GM23248 (cell line): ENCODE measurements at regions not wholly inside any gene's neighbourhood (a gene's known extent, or its start where the extent isn't known, plus 50 kb on each side); places are given as distances from the start of the nearest gene placed in this dataset.

ENCODE experiments used
- DNase-seq: peaks from one replicate; pipeline ENCODE4 v3.0.0-alpha.2; 2015
- H2AFZ ChIP-seq: fragments of 200-600 bp; sonication (generic); 2 replicates; pipeline ENCODE4 v1.6.1; 2016; ENCODE audit warnings: antibody characterized with exemption
- H3F3A ChIP-seq: fragments of 200-600 bp; sonication (generic); 2 replicates; pipeline ENCODE4 v1.6.1; 2016; ENCODE audit warnings: mild to moderate bottlenecking, antibody characterized with exemption, mixed run types; ENCODE audit not compliant: insufficient read depth
- H3K27ac ChIP-seq: fragments of 200-600 bp; sonication (generic); 2 replicates; pipeline ENCODE4 v1.5.1; 2016; ENCODE audit warnings: mild to moderate bottlenecking
- H3K27me3 ChIP-seq: fragments of 200-600 bp; sonication (generic); replicated peaks from 2 replicates; pipeline ENCODE4 v1.6.1; 2016; ENCODE audit warnings: mild to moderate bottlenecking; ENCODE audit not compliant: insufficient read depth
- H3K36me3 ChIP-seq: fragments of 200-600 bp; sonication (generic); 2 replicates; pipeline ENCODE4 v1.6.1; 2016; ENCODE audit warnings: low read depth, mild to moderate bottlenecking
- H3K4me1 ChIP-seq: fragments of 200-600 bp; sonication (generic); 2 replicates; pipeline ENCODE4 v1.6.1; 2016; ENCODE audit warnings: mild to moderate bottlenecking; ENCODE audit not compliant: insufficient read depth
- H3K4me2 ChIP-seq: fragments of 200-600 bp; sonication (generic); one replicate; pipeline ENCODE4 v1.6.1; 2016; ENCODE audit warnings: mild to moderate bottlenecking; ENCODE audit not compliant: unreplicated experiment
- H3K4me3 ChIP-seq: fragments of 200-600 bp; sonication (generic); 2 replicates; pipeline ENCODE4 v1.5.1; 2016; ENCODE audit warnings: mild to moderate bottlenecking
- H3K79me2 ChIP-seq: fragments of 200-600 bp; sonication (generic); 2 replicates; pipeline ENCODE4 v1.6.1; 2016; ENCODE audit warnings: mild to moderate bottlenecking; ENCODE audit not compliant: insufficient read depth
- H3K9ac ChIP-seq: fragments of 200-600 bp; sonication (generic); 2 replicates; pipeline ENCODE4 v1.6.1; 2016; ENCODE audit warnings: mild to moderate bottlenecking
- H3K9me2 ChIP-seq: fragments of 200-600 bp; sonication (generic); 2 replicates; pipeline ENCODE4 v1.6.1; 2016; ENCODE audit warnings: mixed run types, mild to moderate bottlenecking, moderate library complexity; ENCODE audit not compliant: insufficient read depth
- H3K9me3 ChIP-seq: fragments of 200-600 bp; sonication (generic); one replicate; pipeline ENCODE4 v1.6.1; 2017; ENCODE audit warnings: low read depth
- H4K20me1 ChIP-seq: fragments of 200-600 bp; sonication (generic); 2 replicates; pipeline ENCODE4 v1.6.0; 2016; ENCODE audit not compliant: insufficient read depth
- EZH2 ChIP-seq: fragments of 200-600 bp; sonication (generic); IDR thresholded peaks from 2 replicates; pipeline ENCODE4 v1.6.1; 2018; ENCODE audit warnings: antibody characterized with exemption, mild to moderate bottlenecking; ENCODE audit not compliant: insufficient read depth, poor library complexity, severe bottlenecking
- EZH2phosphoT487 ChIP-seq: fragments of 200-600 bp; sonication (generic); IDR thresholded peaks from 2 replicates; pipeline ENCODE4 v1.6.1; 2018; ENCODE audit warnings: antibody characterized with exemption, moderate library complexity, mild to moderate bottlenecking, low read depth; ENCODE audit not compliant: insufficient read depth
- WGBS, 2 experiments: methylation state at CpG; one replicate each; pipeline ENCODE4 v1.1.6; 2015 to 2017; ENCODE audit warnings: low lambda C conversion rate in 2 of 2, low coverage in 1 of 2; ENCODE audit errors: missing lambda C conversion rate in 2 of 2; 5-methylcytosine and 5-hydroxymethylcytosine counted together
- in situ Hi-C: fragments of 300-500 bp; cut with MboI; formaldehyde crosslinking; loops from 2 replicates; pipeline ENCODE4 v1.15.0; 2020

DNA sequence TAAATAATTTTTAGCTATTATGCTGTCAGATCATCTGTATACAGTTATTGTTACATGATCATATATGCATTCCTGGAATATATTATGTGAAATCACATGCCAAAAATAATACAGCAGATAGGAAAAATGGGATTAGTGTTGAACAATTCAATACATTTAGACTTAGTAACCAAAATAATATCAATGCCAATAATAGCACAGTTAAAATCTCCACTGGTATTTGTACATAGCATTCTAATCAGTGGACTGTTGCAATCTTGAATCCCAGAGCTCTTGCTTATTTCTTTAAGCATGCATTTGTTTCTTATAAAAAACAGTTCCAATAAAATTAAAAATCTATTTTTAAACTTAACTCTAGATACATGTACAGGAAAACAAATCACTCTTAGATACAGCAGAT, 2772.2 kb downstream of the PCDH9 start:
- no peak for DNase-seq
- Histone ChIP-seq H3K4me1 (no peaks in the 10 kb centered on the region), H3K4me2 (no peak overlapping the region), H3K4me3 (no peak overlapping the region), H3K27me3 (no peaks in the 10 kb centered on the region), H3K9me3 (no peaks in the 10 kb centered on the region), H4K20me1 (no peaks in the 10 kb centered on the region), H3K27ac (no peak overlapping the region), H3K9ac (no peak overlapping the region), H3K9me2 (no peaks in the 10 kb centered on the region), H2AFZ (no peak overlapping the region), H3K79me2 (no peaks in the 10 kb centered on the region), H3F3A (no peaks in the 10 kb centered on the region), H3K36me3 (no peaks in the 10 kb centered on the region)
- in situ Hi-C loops: loop anchor here (25.0 kb wide), 1 partner anchor 1179 kb away; no protein-coding TSS in a partner anchor
- TF ChIP-seq EZH2: no peak

DNA sequence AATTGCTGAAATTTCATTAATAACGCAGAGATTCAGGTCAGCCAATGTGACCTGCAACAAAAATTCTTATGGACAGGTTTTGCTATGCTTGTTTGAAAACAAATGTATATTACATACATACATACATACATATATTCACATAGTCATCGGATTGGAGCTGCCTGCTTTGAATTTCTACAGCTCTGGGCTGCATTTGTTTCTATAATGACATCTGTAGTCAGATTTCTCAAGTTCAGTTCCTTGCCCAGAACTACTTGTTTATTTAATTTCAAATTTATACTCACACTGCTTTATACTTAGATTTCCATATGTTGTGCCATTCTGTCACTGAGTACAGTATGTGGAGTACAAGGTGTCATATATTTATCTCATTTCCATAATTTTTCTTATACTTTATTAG, 2775.0 kb downstream of the PCDH9 start:
- no peaks in the 10 kb centered on the region for H3F3A ChIP-seq
- H3K79me2 ChIP-seq: no peaks in the 10 kb centered on the region
- no peak overlapping the region for H2AFZ ChIP-seq
- H3K4me2 ChIP-seq: no peak overlapping the region
- DNase-seq: no peak
- TF ChIP-seq EZH2phosphoT487 (no peak), EZH2 (no peak)
- H3K27me3 ChIP-seq: no peaks in the 10 kb centered on the region
- WGBS, 2 experiments: 8 to 11% methylated on average over 2 of the region's 2 CpGs
- H3K36me3 ChIP-seq: no peaks in the 10 kb centered on the region
- H3K9me2 ChIP-seq: no peaks in the 10 kb centered on the region
- in situ Hi-C loops: loop anchor here (25.0 kb wide), 1 partner anchor 1182 kb away; no protein-coding TSS in a partner anchor
- no peaks in the 10 kb centered on the region for H4K20me1 ChIP-seq
- no peak overlapping the region for H3K27ac ChIP-seq
- H3K9me3 ChIP-seq: no peaks in the 10 kb centered on the region
- no peak overlapping the region for H3K9ac ChIP-seq
- no peaks in the 10 kb centered on the region for H3K4me1 ChIP-seq
- no peak overlapping the region for H3K4me3 ChIP-seq

DNA sequence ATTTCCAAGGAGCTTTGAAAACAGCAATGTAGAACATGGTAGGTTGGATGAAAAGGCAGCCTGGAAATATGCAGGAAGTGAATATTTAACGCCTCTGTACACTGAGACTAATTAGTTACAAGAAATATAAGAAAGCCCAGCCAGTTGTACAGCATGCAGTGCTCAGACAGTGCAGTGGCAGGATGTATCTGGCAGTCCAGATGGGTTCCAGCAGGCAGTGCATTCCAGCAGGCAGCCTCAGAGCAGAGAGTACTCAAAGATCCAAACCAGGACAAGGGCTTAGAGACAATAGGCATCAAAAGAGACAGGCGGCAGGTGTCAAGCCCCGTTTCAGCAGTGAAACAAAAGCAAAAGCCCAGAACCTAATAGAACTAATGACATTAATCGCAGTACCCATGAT, 2776.3 kb downstream of the PCDH9 start:
- no peaks in the 10 kb centered on the region for H3K9me3 ChIP-seq
- in situ Hi-C loops: loop anchor here (25.0 kb wide), 1 partner anchor 1183 kb away; no protein-coding TSS in a partner anchor
- H3K79me2 ChIP-seq: no peaks in the 10 kb centered on the region
- no peaks in the 10 kb centered on the region for H3K27me3 ChIP-seq
- no peaks in the 10 kb centered on the region for H3K4me1 ChIP-seq
- no peaks in the 10 kb centered on the region for H3K36me3 ChIP-seq
- H3K9me2 ChIP-seq: no peaks in the 10 kb centered on the region
- H3K4me2 ChIP-seq: no peak overlapping the region
- WGBS, 2 experiments: 15 to 18% methylated on average over 4 of the region's 4 CpGs
- DNase-seq: no peak
- H3K4me3 ChIP-seq: no peak overlapping the region
- no peak overlapping the region for H3K27ac ChIP-seq
- H3F3A ChIP-seq: no peaks in the 10 kb centered on the region
- no peak overlapping the region for H2AFZ ChIP-seq
- no peak overlapping the region for H3K9ac ChIP-seq
- TF ChIP-seq EZH2phosphoT487 (no peak), EZH2 (no peak)
- H4K20me1 ChIP-seq: no peaks in the 10 kb centered on the region

DNA sequence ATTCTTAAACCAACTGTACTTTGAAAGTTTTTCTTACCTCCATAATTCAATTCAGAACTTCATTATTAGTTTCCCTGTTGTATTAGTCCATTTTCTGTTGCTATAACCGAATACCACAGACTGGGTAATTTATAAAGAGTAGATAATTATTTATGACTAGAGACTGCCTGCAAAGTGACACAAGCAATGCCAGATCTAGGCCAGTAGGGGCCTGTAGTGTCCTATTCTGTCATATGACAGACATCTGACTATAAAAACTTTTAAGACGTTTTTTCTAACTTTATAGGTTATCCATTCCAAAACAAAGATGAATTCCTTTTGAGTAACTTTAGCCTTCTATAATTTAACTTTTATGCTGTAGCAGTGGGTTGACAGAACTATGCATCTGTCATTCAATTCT, 2783.8 kb downstream of the PCDH9 start:
- no peaks in the 10 kb centered on the region for H4K20me1 ChIP-seq
- no peaks in the 10 kb centered on the region for H3F3A ChIP-seq
- H3K36me3 ChIP-seq: no peaks in the 10 kb centered on the region
- no peak overlapping the region for H3K4me2 ChIP-seq
- no peak overlapping the region for H3K4me3 ChIP-seq
- H3K27me3 ChIP-seq: no peaks in the 10 kb centered on the region
- WGBS, 2 experiments: 9 to 17% methylated on average over 2 of the region's 2 CpGs
- DNase-seq: no peak
- H2AFZ ChIP-seq: no peak overlapping the region
- no peak overlapping the region for H3K27ac ChIP-seq
- no peaks in the 10 kb centered on the region for H3K79me2 ChIP-seq
- H3K9ac ChIP-seq: no peak overlapping the region
- in situ Hi-C loops: no loop called here
- H3K9me3 ChIP-seq: no peaks in the 10 kb centered on the region
- H3K9me2 ChIP-seq: no peaks in the 10 kb centered on the region
- TF ChIP-seq EZH2 (no peak), EZH2phosphoT487 (no peak)
- H3K4me1 ChIP-seq: no peaks in the 10 kb centered on the region

DNA sequence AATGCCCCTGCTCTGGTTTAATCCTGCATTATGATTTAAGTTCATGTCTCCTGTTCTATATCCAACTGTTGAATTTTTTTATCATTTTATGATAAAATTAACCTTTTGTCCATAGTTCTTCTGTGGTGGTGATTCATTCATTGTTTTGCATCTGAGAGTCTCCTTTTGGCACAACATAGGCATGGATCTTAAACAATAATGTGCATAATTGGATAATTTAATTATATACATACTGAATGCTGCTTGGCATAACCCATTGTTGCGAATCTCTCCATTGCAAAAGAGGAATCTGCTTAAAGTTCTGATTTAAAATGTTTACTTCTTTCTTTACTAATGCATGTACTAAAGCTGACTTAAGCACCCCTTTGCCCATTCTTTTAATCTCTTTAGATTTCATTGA, 2788.4 kb downstream of the PCDH9 start:
- no peaks in the 10 kb centered on the region for H3K79me2 ChIP-seq
- no peaks in the 10 kb centered on the region for H3K4me1 ChIP-seq
- no peaks in the 10 kb centered on the region for H3K9me3 ChIP-seq
- H3K4me2 ChIP-seq: no peak overlapping the region
- no peak overlapping the region for H3K27ac ChIP-seq
- no peak for DNase-seq
- TF ChIP-seq EZH2 (no peak), EZH2phosphoT487 (no peak)
- H3K36me3 ChIP-seq: no peaks in the 10 kb centered on the region
- no peak overlapping the region for H3K9ac ChIP-seq
- no peak overlapping the region for H3K4me3 ChIP-seq
- no peaks in the 10 kb centered on the region for H3K9me2 ChIP-seq
- no peaks in the 10 kb centered on the region for H4K20me1 ChIP-seq
- no peaks in the 10 kb centered on the region for H3K27me3 ChIP-seq
- in situ Hi-C loops: no loop called here
- H3F3A ChIP-seq: no peaks in the 10 kb centered on the region
- H2AFZ ChIP-seq: no peak overlapping the region
- WGBS, 2 experiments: 45 to 46% methylated on average over 1 of the region's 1 CpG
